Transverse colon (tissue), 4 donors: ENCODE measurements at regions not wholly inside any gene's neighbourhood (a gene's known extent, or its start where the extent isn't known, plus 50 kb on each side); places are given as distances from the start of the nearest gene placed in this dataset.

Source experiments
- DNase-seq: peaks from one replicate; pipeline ENCODE4 v3.0.0-alpha.2; 2019
- H3K27ac ChIP-seq, 4 donors: fragments of 200-600 bp; sonication (generic); 2 replicates each; pipeline ENCODE4 v1.5.1; 2016 to 2018; ENCODE audit warnings: inconsistent platforms in 4 of 4
- H3K27me3 ChIP-seq: fragments of 200-600 bp; sonication (generic); 2 replicates; pipeline ENCODE4 v1.5.1; 2017; ENCODE audit warnings: inconsistent platforms
- H3K36me3 ChIP-seq, 4 donors: fragments of 200-600 bp; sonication (generic); 2 replicates each; pipeline ENCODE4 v1.5.1; 2017 to 2019; ENCODE audit warnings: inconsistent platforms in 4 of 4
- H3K4me1 ChIP-seq, 4 donors: fragments of 200-600 bp; sonication (generic); 2 replicates each; pipeline ENCODE4 v1.5.1; 2017 to 2020; ENCODE audit warnings: inconsistent platforms in 4 of 4
- H3K4me3 ChIP-seq, 4 donors: fragments of 200-600 bp; sonication (generic); 1 replicate in 1 of 4; 2 replicates in 3 of 4; pipeline versions ENCODE4 v1.5.1 to v1.6.1; 2017 to 2019; ENCODE audit warnings: inconsistent platforms in 4 of 4
- H3K9me3 ChIP-seq, 2 donors: fragments of 200-600 bp; sonication (generic); 2 replicates each; pipeline ENCODE4 v1.5.1; 2017 to 2019; ENCODE audit warnings: inconsistent platforms in 2 of 2
- EP300 ChIP-seq: sonication (generic); formaldehyde crosslinking; IDR thresholded peaks from one replicate; pipeline ENCODE4 v1.6.1; 2017; ENCODE audit warnings: antibody characterized with exemption, low read depth
- POLR2A ChIP-seq: fragments of 450-650 bp; IDR thresholded peaks from one replicate; pipeline ENCODE4 v1.6.1; 2016; ENCODE audit warnings: antibody characterized with exemption, mild to moderate bottlenecking, moderate library complexity
- POLR2AphosphoS5 ChIP-seq, 3 donors: sonication (generic); formaldehyde crosslinking; IDR thresholded peaks; one replicate each; pipeline ENCODE4 v1.6.1; 2016; ENCODE audit warnings: antibody characterized with exemption in 3 of 3
- WGBS, 2 donors: methylation state at CpG; one replicate each; pipeline ENCODE4 v1.1.5; 2018; ENCODE audit warnings: low coverage in 1 of 2; 5-methylcytosine and 5-hydroxymethylcytosine counted together
- in situ Hi-C, 4 donors: fragments of 200-750 bp; cut with MboI; loops; one replicate each; pipeline versions ENCODE4 v1.15.0 to v1.15.1; 2017; ENCODE audit warnings: low sequenced_read_pairs in 3 of 4, low pct_ligation_motif_present in 1 of 4, low pct_unique_long_range_greater_than_20kb in 1 of 4
- intact Hi-C: fragments of 100-400 bp; cut with DNase I; formaldehyde crosslinking; loops from one replicate; pipeline ENCODE4 v1.15.1; 2023; ENCODE audit warnings: low total_unique reads
- TF ChIP-seq, protein P1 (sequence below), 5 experiments: fragments of 200-600 bp in 3 of 5; fragments of 450-650 bp in 2 of 5; sonication (generic) in 3 of 5; IDR thresholded peaks; 1 replicate in 2 of 5; 2 replicates in 3 of 5; pipeline ENCODE4 v1.5.1; 2016 to 2017; ENCODE audit warnings: antibody characterized with exemption in 5 of 5, inconsistent platforms in 3 of 5, mild to moderate bottlenecking in 2 of 5, moderate library complexity in 1 of 5

DNA sequence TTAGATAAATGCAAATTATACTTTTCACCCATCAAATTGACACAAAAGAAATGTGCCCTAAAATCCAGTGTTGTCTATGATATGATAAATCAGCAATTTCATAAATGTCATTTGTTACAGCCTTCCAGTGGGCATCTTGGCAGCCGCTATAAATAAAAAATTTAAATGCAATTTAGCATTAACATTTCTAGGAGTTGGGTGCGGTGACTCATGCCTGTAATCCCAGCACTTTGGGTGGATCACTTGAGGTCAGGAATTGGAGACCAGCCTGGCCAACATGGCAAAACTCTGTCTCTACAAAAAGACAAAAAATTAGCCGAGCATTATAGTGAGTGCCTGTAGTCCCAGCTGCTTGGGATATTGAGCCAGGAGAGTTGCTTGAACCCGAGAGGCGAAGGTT is 65.9 kb upstream of the POMGNT2 start:
- 88 to 96% methylated on average over 2 to 5 of the region's 5 CpGs for WGBS, 2 donors
- intact Hi-C loops = no loop called here
- no peaks in the 10 kb centered on the region for H3K27me3 ChIP-seq
- no peak overlapping the region for H3K4me3 ChIP-seq
- in situ Hi-C loops = loop anchor here in 2 of 4 donors (25.0 kb wide), 1 partner anchor 341 kb away; no protein-coding TSS in a partner anchor
- peaks cover 7% of the 10 kb centered on the region in 2 donors for H3K9me3 ChIP-seq
- H3K36me3 ChIP-seq = no peaks in the 10 kb centered on the region
- DNase-seq = no peak
- H3K4me1 ChIP-seq = no peaks in the 10 kb centered on the region
- no peak overlapping the region for H3K27ac ChIP-seq
- TF ChIP-seq POLR2A (no peak), POLR2AphosphoS5 (IDR thresholded peaks at IDR 0.05) (no peak), EP300 (no peak)
- TF ChIP-seq, protein P1, sequence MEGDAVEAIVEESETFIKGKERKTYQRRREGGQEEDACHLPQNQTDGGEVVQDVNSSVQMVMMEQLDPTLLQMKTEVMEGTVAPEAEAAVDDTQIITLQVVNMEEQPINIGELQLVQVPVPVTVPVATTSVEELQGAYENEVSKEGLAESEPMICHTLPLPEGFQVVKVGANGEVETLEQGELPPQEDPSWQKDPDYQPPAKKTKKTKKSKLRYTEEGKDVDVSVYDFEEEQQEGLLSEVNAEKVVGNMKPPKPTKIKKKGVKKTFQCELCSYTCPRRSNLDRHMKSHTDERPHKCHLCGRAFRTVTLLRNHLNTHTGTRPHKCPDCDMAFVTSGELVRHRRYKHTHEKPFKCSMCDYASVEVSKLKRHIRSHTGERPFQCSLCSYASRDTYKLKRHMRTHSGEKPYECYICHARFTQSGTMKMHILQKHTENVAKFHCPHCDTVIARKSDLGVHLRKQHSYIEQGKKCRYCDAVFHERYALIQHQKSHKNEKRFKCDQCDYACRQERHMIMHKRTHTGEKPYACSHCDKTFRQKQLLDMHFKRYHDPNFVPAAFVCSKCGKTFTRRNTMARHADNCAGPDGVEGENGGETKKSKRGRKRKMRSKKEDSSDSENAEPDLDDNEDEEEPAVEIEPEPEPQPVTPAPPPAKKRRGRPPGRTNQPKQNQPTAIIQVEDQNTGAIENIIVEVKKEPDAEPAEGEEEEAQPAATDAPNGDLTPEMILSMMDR (IDR thresholded peaks at IDR 0.05) = no peak

DNA sequence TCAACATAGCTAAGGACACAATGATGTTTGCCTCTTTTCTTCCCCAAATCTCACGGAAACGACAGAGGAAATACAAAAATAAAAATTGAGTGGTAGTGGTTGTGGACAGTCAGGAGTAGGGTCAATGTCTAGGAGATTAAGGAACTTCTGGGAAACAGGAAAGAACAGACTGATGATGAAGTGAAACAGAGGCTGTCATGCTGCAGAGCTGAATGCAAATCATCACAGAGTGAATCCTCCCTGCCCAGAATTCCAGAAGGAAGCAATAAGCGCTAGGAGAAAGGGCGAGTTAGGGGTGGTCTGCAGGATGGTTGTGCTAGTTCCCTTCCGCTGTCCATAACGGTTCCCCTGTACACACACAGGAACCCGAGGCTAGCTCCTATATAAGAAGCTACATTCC is 64.7 kb upstream of the POMGNT2 start:
- Histone ChIP-seq H3K36me3 (no peaks in the 10 kb centered on the region), H3K9me3 (peaks cover 10 to 14% of the 10 kb centered on the region in 2 donors), H3K4me1 (no peaks in the 10 kb centered on the region), H3K4me3 (no peak overlapping the region), H3K27me3 (no peaks in the 10 kb centered on the region), H3K27ac (no peak overlapping the region)
- no peak for DNase-seq
- WGBS, 2 donors = 86 to 91% methylated on average over 7 of the region's 7 CpGs
- intact Hi-C loops = no loop called here
- in situ Hi-C loops = loop anchor here in 2 of 4 donors (25.0 kb wide), 1 partner anchor 342 kb away; no protein-coding TSS in a partner anchor
- TF ChIP-seq EP300 = no peak
- no peak for TF ChIP-seq POLR2AphosphoS5 (IDR thresholded peaks at IDR 0.05)
- no peak for TF ChIP-seq POLR2A
- TF ChIP-seq, protein P1 (IDR thresholded peaks at IDR 0.05) = no peak

DNA sequence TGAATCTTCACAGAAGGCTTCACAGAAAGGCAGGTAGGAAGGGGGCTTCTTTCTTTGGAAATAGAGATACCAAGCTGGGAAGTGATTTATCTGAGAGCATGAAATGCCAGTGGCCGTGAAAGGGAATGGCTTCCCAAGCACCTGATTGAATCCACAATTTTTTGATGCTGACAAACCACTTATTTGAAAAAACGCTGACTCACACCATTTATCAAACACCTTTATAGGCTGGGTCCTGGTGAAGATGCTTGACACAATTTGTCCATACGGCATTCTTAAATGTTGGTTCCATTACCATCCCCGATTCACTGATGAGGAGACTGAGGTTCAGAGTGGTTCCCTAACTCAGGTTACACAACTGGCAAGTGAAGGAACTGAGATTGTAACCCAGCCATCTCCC is 64.1 kb upstream of the POMGNT2 start:
- no peak overlapping the region for H3K4me3 ChIP-seq
- intact Hi-C loops (no loop called here), in situ Hi-C loops (loop anchor here in 3 of 4 donors (10.0 to 25.0 kb wide), 2 partner anchors 335 to 342 kb away; no protein-coding TSS in a partner anchor)
- no peak for TF ChIP-seq POLR2A
- TF ChIP-seq, protein P1 (IDR thresholded peaks at IDR 0.05) = no peak
- TF ChIP-seq POLR2AphosphoS5 (IDR thresholded peaks at IDR 0.05) = no peak
- TF ChIP-seq EP300 = no peak
- no peak overlapping the region for H3K27ac ChIP-seq
- no peaks in the 10 kb centered on the region for H3K4me1 ChIP-seq
- H3K27me3 ChIP-seq = no peaks in the 10 kb centered on the region
- no peak for DNase-seq
- WGBS, 2 donors = 90 to 91% methylated on average over 2 to 4 of the region's 4 CpGs
- peaks cover 10 to 14% of the 10 kb centered on the region in 2 donors for H3K9me3 ChIP-seq
- no peaks in the 10 kb centered on the region for H3K36me3 ChIP-seq

DNA sequence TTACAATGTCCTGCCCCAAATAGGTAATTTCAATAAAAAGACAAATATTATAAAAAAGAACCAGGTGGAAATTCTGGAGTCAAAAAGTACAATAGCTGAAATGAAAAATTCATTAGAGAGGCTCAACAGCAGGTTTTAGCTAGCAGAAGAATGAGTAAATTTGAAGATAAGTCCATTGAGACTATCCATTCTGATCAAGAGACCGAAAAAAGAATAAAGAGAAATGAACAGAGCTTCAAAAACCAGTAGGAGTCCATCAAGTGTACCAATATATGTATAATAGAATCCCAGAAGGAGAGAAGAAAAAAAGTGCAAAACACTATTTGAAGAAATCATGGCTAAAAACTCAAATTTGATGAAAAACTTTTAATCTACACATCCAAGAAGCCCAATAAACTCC is 60.5 kb upstream of the POMGNT2 start:
- peaks cover 0 to 6% (median 0%) of the 10 kb centered on the region in 4 donors for H3K4me1 ChIP-seq
- intact Hi-C loops = no loop called here
- no peaks in the 10 kb centered on the region for H3K27me3 ChIP-seq
- in situ Hi-C loops = loop anchor here in 3 of 4 donors (10.0 to 25.0 kb wide), 2 partner anchors 338 to 346 kb away; no protein-coding TSS in a partner anchor
- H3K9me3 ChIP-seq = peaks cover 5 to 10% of the 10 kb centered on the region in 2 donors
- no peak overlapping the region for H3K27ac ChIP-seq
- no peak overlapping the region for H3K4me3 ChIP-seq
- 55 to 70% methylated on average over 1 of the region's 1 CpG for WGBS, 2 donors
- DNase-seq = no peak
- TF ChIP-seq, protein P1 (IDR thresholded peaks at IDR 0.05) = no peak
- no peaks in the 10 kb centered on the region for H3K36me3 ChIP-seq
